Stomach (tissue), 8 donors: ENCODE measurements at regions not wholly inside any gene's neighbourhood (a gene's known extent, or its start where the extent isn't known, plus 50 kb on each side); places are given as distances from the start of the nearest gene placed in this dataset.

Experiments used
- DNase-seq, 2 donors: peaks; one replicate each; pipeline versions ENCODE4 v3.0.0 to v3.0.0-alpha.2; 2013 to 2019
- H3K27ac ChIP-seq, 5 donors: fragments of 200-600 bp in 4 of 5; sonication (generic) in 4 of 5; one replicate each; pipeline ENCODE4 v1.5.1; 2013 to 2019; ENCODE audit warnings: mild to moderate bottlenecking in 1 of 5, moderate library complexity in 1 of 5
- H3K27me3 ChIP-seq, 3 donors: fragments of 200-600 bp; sonication (generic); one replicate each; pipeline ENCODE4 v1.5.1; 2017 to 2019; ENCODE audit warnings: mixed run types in 1 of 3
- H3K36me3 ChIP-seq, 4 donors: fragments of 200-600 bp; sonication (generic); 1 replicate in 3 of 4; 2 replicates in 1 of 4; pipeline ENCODE4 v1.5.1; 2016 to 2019
- H3K4me1 ChIP-seq, 4 donors: fragments of 200-600 bp; sonication (generic); one replicate each; pipeline ENCODE4 v1.5.1; 2016 to 2019
- H3K4me3 ChIP-seq, 4 donors: fragments of 200-600 bp; sonication (generic) in 3 of 4; one replicate each; pipeline ENCODE4 v1.5.1; 2016 to 2019; ENCODE audit warnings: mild to moderate bottlenecking in 1 of 4
- H3K9me3 ChIP-seq, 4 donors: fragments of 200-600 bp; sonication (generic); one replicate each; pipeline ENCODE4 v1.5.1; 2016 to 2019
- EP300 ChIP-seq: sonication (generic); formaldehyde crosslinking; IDR thresholded peaks from one replicate; pipeline ENCODE4 v1.6.1; 2017; ENCODE audit warnings: antibody characterized with exemption
- POLR2A ChIP-seq, 4 donors: fragments of 450-650 bp; IDR thresholded peaks; one replicate each; pipeline ENCODE4 v1.6.1; 2016; ENCODE audit warnings: antibody characterized with exemption in 4 of 4, control low read depth in 2 of 4, mild to moderate bottlenecking in 1 of 4, moderate library complexity in 1 of 4
- POLR2AphosphoS5 ChIP-seq, 3 donors: sonication (generic); formaldehyde crosslinking; IDR thresholded peaks; one replicate each; pipeline ENCODE4 v1.6.1; 2016; ENCODE audit warnings: antibody characterized with exemption in 3 of 3
- WGBS, 5 donors: extraction: QIAGEN DNeasy Blood & Tissue Kit in 3 of 5; methylation state at CpG; one replicate each; pipeline versions ENCODE4 v1.1.5 to v1.1.7; 2013 to 2018; 5-methylcytosine and 5-hydroxymethylcytosine counted together
- intact Hi-C: fragments of 100-400 bp; cut with DNase I; formaldehyde crosslinking; loops from one replicate; pipeline ENCODE4 v1.15.1; 2023; ENCODE audit warnings: low total_unique reads
- TF ChIP-seq, protein P1 (sequence below), 7 experiments: fragments of 450-650 bp in 4 of 7; fragments of 200-600 bp in 3 of 7; sonication (generic) in 3 of 7; IDR thresholded peaks; one replicate each; pipeline ENCODE4 v1.5.1; 2016 to 2019; ENCODE audit warnings: antibody characterized with exemption in 7 of 7, control low read depth in 2 of 7, mild to moderate bottlenecking in 1 of 7
- donor health status: healthy with polysubstance abuse.
- donor health status: Bipolar disorder and iron deficiency.
- donor health status: healthy.

DNA sequence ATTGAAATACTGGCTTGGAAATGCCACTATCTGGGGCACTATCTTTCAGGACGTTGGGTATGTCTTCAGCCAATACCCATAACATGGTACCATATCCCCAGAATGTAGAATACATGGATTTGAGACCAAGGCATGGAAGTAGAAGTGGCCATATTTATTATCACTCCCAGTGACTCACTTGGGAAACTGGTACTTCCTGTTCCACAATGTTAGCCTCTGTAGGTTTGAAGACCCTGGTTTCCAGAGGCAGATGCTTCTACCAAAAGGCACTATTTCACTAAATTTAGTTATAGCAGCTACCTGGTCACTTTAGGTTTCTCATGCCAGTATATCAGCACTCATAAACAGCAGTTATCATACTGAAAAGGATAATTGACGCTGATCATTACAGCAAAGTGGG, 184.2 kb downstream of the CCDC71L start:
- DNase-seq: no peak
- intact Hi-C loops: no loop called here
- 57 to 77% (median 64%) methylated on average over 2 of the region's 2 CpGs for WGBS, 5 donors
- H3K4me3 ChIP-seq: no peak overlapping the region
- H3K27me3 ChIP-seq: no peaks in the 10 kb centered on the region
- H3K4me1 ChIP-seq: peaks cover 0 to 10% (median 0%) of the 10 kb centered on the region in 4 donors
- H3K27ac ChIP-seq: no peak overlapping the region
- no peak for TF ChIP-seq POLR2A (IDR thresholded peaks at IDR 0.05)
- TF ChIP-seq EP300: no peak
- TF ChIP-seq POLR2AphosphoS5 (IDR thresholded peaks at IDR 0.05): no peak
- TF ChIP-seq, protein P1, sequence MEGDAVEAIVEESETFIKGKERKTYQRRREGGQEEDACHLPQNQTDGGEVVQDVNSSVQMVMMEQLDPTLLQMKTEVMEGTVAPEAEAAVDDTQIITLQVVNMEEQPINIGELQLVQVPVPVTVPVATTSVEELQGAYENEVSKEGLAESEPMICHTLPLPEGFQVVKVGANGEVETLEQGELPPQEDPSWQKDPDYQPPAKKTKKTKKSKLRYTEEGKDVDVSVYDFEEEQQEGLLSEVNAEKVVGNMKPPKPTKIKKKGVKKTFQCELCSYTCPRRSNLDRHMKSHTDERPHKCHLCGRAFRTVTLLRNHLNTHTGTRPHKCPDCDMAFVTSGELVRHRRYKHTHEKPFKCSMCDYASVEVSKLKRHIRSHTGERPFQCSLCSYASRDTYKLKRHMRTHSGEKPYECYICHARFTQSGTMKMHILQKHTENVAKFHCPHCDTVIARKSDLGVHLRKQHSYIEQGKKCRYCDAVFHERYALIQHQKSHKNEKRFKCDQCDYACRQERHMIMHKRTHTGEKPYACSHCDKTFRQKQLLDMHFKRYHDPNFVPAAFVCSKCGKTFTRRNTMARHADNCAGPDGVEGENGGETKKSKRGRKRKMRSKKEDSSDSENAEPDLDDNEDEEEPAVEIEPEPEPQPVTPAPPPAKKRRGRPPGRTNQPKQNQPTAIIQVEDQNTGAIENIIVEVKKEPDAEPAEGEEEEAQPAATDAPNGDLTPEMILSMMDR (IDR thresholded peaks at IDR 0.05): no peak
- H3K9me3 ChIP-seq: no peaks in the 10 kb centered on the region
- no peaks in the 10 kb centered on the region for H3K36me3 ChIP-seq

DNA sequence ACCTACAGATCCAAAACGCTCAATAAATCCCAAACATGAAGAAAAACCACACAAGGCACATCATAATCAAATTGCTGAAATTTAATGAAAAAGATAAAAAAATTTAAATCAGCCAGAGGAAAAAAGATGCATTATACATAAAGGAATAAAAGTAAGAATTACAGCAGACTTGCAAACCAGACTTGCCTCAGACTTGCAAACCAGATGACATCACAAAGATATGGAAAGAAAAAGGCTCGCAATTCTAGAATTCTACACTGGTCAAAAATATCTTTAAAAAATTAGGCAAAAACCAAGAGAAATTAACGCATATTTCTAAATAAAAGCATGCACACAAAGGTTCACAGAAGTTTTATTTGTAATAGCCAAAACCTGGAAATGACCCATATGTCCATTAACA, 188.0 kb upstream of the NAMPT start:
- WGBS, 5 donors: 61 to 86% (median 68%) methylated on average over 3 of the region's 3 CpGs
- H3K4me1 ChIP-seq: no peaks in the 10 kb centered on the region

DNA sequence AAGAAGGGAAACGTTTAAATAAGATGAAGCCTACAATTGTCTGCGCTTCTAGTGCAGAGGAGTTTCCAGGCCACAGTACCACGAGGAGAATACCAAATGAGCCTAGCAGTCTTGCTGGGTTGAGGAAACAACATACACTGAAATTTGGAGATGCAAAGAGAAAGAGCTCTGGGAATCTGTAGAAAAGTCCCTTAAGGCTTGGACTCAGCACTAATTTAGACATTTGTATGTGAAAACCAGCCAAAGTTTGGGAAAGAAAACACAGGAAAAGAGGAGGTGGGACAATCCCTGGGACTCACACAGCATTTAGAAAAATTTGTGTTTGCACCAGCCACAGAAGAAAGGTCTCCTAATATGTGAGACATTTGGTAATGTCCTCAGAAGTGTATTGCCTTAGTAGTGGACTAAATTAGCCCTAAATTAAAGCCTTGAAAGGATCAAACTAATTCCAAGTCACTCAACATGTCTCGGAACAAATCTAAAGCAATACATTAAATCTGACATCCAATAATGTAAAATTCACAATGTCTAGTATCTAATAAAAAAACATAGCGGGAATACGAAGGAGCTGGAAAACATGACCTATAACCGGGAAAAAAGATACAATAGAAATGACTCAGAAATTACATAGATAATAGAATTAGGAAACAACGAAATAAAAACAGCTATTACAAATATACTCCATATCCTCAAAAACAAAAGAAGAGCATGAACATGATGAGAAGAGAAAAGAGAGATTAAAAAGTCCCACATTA, 187.1 kb upstream of the NAMPT start:
- H3K36me3 ChIP-seq: no peaks in the 10 kb centered on the region
- H3K27me3 ChIP-seq: no peaks in the 10 kb centered on the region
- no peak for DNase-seq
- H3K4me1 ChIP-seq: peaks cover 0 to 5% (median 0%) of the 10 kb centered on the region in 4 donors
- WGBS, 5 donors: 68 to 74% (median 73%) methylated on average over 8 of the region's 8 CpGs
- no peaks in the 10 kb centered on the region for H3K9me3 ChIP-seq
- no peak overlapping the region for H3K4me3 ChIP-seq
- H3K27ac ChIP-seq: no peak overlapping the region
- intact Hi-C loops: no loop called here
- TF ChIP-seq POLR2A (IDR thresholded peaks at IDR 0.05): no peak
- no peak for TF ChIP-seq EP300
- no peak for TF ChIP-seq POLR2AphosphoS5 (IDR thresholded peaks at IDR 0.05)
- TF ChIP-seq, protein P1 (IDR thresholded peaks at IDR 0.05): no peak

More for the DNA sequence above, 188.0 kb upstream of the NAMPT start:
- no peaks in the 10 kb centered on the region for H3K9me3 ChIP-seq
- H3K4me3 ChIP-seq: no peak overlapping the region
- H3K36me3 ChIP-seq: no peaks in the 10 kb centered on the region
- no peak overlapping the region for H3K27ac ChIP-seq
- TF ChIP-seq POLR2A (IDR thresholded peaks at IDR 0.05) (no peak), EP300 (no peak), POLR2AphosphoS5 (IDR thresholded peaks at IDR 0.05) (no peak)
- no peaks in the 10 kb centered on the region for H3K27me3 ChIP-seq
- DNase-seq: no peak
- intact Hi-C loops: no loop called here

DNA sequence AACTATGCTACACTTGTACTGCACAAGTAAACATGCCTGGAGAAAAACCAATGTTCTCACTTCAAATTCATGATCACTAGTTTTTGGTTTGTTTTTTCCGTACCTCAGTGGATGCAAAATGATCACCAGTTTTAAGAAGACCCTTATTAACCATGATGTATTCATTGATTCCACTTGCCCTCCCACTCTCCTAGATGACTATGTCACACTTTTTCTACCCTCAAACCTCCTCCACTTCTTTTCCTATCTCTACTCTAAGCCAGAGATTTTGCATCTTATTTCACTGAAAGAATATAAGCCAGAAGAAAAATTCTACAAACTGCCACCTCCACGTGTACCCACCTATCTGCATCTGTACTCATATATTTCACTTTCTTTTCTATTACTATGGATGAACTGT, 186.2 kb upstream of the NAMPT start:
- TF ChIP-seq, protein P1 (IDR thresholded peaks at IDR 0.05): no peak
- TF ChIP-seq POLR2AphosphoS5 (IDR thresholded peaks at IDR 0.05) (no peak), POLR2A (IDR thresholded peaks at IDR 0.05) (no peak), EP300 (no peak)
- no peak overlapping the region for H3K4me3 ChIP-seq
- intact Hi-C loops: no loop called here
- DNase-seq: no peak
- no peak overlapping the region for H3K27ac ChIP-seq
- H3K9me3 ChIP-seq: no peaks in the 10 kb centered on the region
- 76 to 84% (median 83%) methylated on average over 2 of the region's 2 CpGs for WGBS, 5 donors
- no peaks in the 10 kb centered on the region for H3K36me3 ChIP-seq
- peaks cover 0 to 13% (median 5%) of the 10 kb centered on the region in 4 donors for H3K4me1 ChIP-seq
- no peaks in the 10 kb centered on the region for H3K27me3 ChIP-seq

DNA sequence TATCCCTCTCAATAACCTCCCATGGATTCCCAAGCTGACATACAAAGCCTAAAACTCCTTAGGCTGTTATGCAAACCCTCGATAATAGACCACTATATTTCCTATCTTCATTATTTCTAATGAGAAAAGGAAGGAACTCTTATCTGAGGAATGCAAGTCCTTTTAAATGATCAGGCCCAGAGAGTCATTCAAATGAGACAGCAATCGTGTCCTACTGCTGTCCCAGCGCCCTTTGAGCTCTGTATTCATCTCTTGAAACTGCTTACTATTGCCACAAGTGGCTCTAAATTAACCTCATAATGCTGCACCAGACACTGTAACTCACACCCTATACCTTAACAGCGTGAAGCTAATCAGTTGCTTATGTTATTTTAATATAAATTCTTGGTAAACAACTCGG, 182.1 kb upstream of the NAMPT start:
- WGBS, 5 donors: 67 to 77% (median 69%) methylated on average over 5 of the region's 5 CpGs
- no peak for DNase-seq
- H3K27ac ChIP-seq: peak overlapping the region; percentile 30 to 67 (median 55)

More for the DNA sequence above, 182.1 kb upstream of the NAMPT start:
- no peaks in the 10 kb centered on the region for H3K9me3 ChIP-seq
- intact Hi-C loops: no loop called here
- H3K4me1 ChIP-seq: peaks cover 6 to 37% (median 25%) of the 10 kb centered on the region in 4 donors
- no peaks in the 10 kb centered on the region for H3K36me3 ChIP-seq
- H3K27me3 ChIP-seq: no peaks in the 10 kb centered on the region
- TF ChIP-seq POLR2AphosphoS5 (IDR thresholded peaks at IDR 0.05) (no peak), EP300 (no peak), POLR2A (IDR thresholded peaks at IDR 0.05) (no peak)
- TF ChIP-seq, protein P1 (IDR thresholded peaks at IDR 0.05): no peak
- H3K4me3 ChIP-seq: no peak overlapping the region
